ENCODE measurements at regions not wholly inside any gene's neighbourhood (a gene's known extent, or its start where the extent isn't known, plus 50 kb on each side); places are given as distances from the start of the nearest gene placed in this dataset.

- DNase-seq: no peak
These were observed 211.7 kb downstream of the ABHD5 start for GRCh38 chr3:43902415-43902814.

GRCh38 chr3:43905157-43905556 is 214.4 kb downstream of the ABHD5 start:
- DNase-seq: no peak

DNA sequence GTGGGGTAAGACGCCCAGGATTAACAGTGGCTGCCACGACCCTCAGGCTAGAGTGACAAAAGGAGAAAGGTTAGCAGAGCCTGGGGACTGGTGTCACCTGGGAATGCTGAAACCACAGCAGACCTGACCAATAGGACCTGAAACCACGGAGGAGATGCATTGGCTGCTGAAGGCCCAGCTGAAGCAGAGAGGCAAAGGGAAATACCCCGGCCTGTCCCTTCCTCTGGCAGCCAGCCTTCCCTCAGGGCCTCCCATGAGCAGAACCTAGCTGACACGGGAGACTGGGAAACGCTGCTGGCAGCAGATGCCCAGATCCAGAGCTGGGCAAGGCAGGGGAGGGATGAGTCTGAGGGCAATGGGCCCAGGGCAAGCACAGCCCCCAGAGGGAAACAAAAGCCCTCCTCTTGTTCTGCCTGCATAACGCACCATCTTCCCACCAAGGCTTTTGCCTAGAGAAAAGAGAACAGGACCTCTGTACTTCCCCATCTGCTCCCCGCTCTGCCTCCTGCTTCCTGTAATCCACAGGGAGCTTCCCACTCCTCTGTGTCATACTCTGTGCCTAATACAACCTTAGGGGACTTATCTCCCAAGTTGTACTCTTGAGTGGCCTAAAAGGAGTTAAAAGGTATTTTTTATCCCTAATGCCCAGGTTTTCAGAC is 216.2 kb downstream of the ABHD5 start:
- DNase-seq: no peak

DNA sequence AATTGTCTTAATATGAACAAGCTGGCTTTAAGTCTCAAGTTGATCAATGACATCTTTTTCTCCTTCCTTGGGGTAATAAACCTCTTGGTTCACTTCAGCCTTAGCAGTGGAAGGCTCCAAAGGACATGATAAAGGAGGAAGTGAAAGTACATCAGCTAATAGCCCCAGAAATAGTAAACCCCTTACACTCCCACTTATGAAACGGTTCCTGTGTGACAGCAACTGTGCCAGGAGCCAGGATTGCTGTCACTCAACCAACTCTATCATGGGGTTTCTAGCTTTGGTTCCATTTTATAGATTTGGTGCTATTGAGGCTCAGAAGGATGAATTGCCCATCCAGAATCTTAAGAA is 216.7 kb downstream of the ABHD5 start:
- no peak for DNase-seq

DNA sequence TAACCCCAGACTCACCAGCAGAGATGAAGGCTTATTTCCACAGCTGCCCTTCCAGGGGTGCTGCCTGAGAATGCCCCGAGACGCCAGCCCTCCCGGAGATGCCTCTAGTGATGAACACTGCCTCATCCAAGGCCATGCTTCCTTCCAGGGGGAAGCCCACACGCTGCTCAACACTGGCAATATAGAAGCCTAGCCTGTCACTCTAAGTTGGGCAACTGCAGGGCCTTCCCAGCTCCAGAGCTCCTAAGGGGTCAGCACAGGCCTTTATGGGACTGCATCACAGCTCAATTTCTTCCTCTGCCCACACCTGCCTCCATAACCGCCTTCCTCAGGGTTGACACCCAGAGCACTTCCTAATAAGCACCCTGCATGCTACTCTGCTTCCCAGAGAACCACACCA is 217.7 kb downstream of the ABHD5 start:
- DNase-seq: no peak

DNA sequence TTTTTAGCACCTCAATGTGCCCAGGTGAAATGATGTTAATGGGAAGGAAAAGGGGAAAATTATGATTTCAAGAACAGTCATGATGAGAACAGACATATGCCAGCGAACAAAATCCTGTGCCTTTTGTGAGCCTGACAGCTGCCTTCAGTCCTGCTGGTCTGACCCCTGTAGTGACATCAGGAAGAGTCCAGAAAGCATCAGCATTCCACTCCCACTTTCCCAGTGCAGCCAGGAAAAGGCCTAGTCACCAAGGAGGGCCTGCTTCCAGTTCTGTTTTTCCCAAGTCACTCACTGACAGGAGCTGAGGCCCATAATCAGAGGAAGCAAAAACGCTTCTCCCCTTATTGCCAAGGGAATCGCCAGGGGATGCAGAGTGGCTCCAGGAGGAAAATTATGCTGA is 218.4 kb downstream of the ABHD5 start:
- DNase-seq: no peak

DNA sequence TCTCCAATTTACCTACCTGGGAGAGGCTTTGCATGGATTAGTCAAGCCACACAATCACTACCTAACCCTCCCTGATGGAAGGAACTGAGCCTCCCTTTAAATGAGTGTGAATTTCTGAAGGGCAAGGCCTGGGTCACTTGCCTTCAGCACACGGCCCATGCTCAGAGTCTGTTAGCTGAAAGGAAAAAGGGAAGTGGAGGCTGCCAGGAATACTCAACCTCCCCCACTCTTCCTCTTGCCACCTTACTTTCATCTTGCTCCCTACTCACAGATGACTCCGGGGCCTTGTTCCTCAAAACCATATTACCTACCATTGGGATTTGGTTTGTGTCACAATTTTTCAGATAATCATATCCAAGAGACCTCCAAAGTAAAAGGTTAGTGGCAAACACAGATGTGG is 220.0 kb downstream of the ABHD5 start:
- no peak for DNase-seq

GRCh38 chr3:43913036-43913948 is 222.6 kb downstream of the ABHD5 start:
- DNase-seq: no peak

DNA sequence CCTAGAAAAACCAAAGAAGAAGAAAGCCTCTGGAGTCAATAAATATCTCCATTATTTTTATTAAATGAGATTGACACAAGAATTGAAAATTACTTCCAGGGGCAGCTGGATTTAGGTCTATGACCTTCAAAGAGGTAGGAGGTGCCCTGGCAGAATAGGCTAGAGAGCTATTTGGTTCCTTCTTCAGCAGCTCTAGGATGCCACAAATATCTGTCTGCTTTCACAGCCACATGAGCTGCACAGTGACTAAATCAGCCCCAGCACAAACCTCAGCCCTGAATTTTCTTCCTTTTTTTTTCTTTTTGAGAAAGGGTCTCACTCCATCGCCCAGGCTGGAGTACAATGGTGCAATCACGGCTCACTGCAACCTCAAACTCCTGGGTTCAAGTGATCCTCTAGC is 223.5 kb downstream of the ABHD5 start:
- no peak for DNase-seq

DNA sequence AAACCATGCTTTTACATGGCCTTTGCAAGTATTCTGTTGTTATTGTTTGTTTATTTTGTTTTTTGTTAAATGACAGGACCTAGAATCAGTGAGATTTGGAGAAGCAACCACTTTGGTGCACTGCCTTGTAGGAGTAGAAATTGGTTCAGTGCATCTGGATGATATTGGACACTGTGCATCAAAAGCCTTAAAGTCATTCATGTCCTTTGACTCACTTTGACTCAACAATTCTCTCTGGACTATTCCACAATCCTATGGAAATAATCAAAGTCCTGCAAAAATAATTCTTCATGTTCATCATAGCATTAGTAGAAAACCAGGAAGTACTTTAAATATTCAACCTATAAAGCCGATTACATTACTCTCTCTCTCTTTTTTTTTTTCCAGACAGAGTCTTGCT is 224.8 kb downstream of the ABHD5 start:
- no peak for DNase-seq

GRCh38 chr3:43917361-43917760 is 226.6 kb downstream of the ABHD5 start:
- no peak for DNase-seq

DNA sequence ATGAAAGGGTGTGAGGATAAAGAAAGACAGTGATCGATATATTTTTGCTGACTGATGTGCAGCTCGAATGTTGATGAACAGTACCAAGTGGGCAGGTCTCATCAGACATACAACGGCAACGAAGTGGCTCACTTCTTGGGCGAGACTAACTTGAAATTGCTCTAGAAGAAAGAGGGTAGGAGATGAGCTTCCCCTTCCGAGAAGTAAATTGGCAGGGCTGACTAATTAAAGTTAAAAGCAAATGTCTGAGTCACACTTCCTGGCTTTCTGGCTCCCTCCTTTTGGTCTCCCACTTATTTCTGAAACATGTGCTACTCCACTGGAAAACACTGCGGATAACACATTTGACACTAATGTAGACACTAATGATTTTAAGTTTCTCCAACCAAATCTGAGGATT is 228.3 kb downstream of the ABHD5 start:
- DNase-seq: no peak

GRCh38 chr3:43921056-43921648 is 230.4 kb downstream of the ABHD5 start:
- DNase-seq: no peak

DNA sequence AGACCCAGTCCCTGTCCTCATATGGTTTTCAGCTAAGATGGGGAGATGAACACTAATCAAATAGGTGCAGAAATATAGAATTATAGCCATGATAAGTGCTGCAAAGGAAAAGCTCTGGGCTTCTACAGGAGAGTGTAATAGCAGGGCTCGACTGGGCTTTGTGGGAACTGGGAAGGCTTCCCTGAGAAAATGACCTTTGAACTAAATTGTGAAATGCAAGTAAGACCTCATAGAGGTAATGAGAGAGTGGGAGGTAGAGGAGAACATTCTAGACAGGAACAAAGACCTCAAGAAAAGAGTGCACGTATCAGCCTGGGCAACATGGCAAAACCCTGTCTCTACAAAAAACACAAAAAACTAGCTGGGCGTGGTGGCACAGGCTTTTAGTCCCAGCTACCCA is 231.6 kb downstream of the ABHD5 start:
- DNase-seq: no peak

GRCh38 chr3:43923104-43923882 is 232.6 kb downstream of the ABHD5 start:
- no peak for DNase-seq

- DNase-seq: no peak
These were observed 235.3 kb downstream of the ABHD5 start for GRCh38 chr3:43926055-43926454.

GRCh38 chr3:43932921-43933320 is 242.2 kb downstream of the ABHD5 start:
- no peak for DNase-seq

DNA sequence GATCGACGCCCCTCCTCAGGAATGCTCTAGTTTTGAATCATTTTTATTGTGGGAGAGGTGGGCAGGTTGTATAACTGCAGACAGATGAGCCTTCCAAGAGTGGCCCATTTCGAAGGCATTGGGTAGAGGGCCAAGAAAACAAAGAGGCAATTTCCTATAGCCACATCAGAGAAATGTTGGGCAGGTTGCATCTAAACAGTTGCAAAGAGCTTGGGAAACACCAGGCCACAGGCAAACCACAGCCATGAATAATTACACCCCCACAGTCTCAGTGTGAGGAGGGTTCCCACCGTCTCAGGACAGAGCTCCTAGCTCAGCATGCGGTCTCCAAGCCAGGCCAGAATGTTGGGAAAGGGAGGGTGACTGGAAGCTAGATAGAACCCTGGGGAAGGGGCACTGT is 257.3 kb downstream of the ABHD5 start:
- DNase-seq: no peak

GRCh38 chr3:43949594-43949993 is 258.9 kb downstream of the ABHD5 start:
- no peak for DNase-seq

GRCh38 chr3:43950775-43951174 is 260.0 kb downstream of the ABHD5 start:
- DNase-seq: no peak

- DNase-seq: no peak
These were observed 261.1 kb downstream of the ABHD5 start for GRCh38 chr3:43951813-43952212.

- no peak for DNase-seq
These were observed 262.6 kb downstream of the ABHD5 start for GRCh38 chr3:43953380-43953779.
